Kidney (tissue), 13 donors: ENCODE measurements at regions not wholly inside any gene's neighbourhood (a gene's known extent, or its start where the extent isn't known, plus 50 kb on each side); places are given as distances from the start of the nearest gene placed in this dataset.
"Not testable (repeated sequence)": the region's sequence is repeated elsewhere in the genome, so short reads cannot be mapped to it uniquely, and the experiment has no call there.

ENCODE experiments used
- DNase-seq, 5 donors: peaks; one replicate each; pipeline ENCODE4 v3.0.0-alpha.2; 2013 to 2020
- FAIRE-seq: peaks from 2 replicates; lab custom pipeline; 2012; peaks lifted over from hg19 to GRCh38; lab: Jason Lieb, UNC
- H3K27ac ChIP-seq, 2 donors: one replicate each; pipeline ENCODE4 v1.7.0; 2013; ENCODE audit warnings: low read depth in 2 of 2, low read length in 2 of 2, inconsistent platforms in 1 of 2
- H3K27me3 ChIP-seq: one replicate; pipeline ENCODE4 v1.7.1; 2013; ENCODE audit warnings: low read length, inconsistent platforms; ENCODE audit not compliant: control insufficient read depth, insufficient read depth
- H3K36me3 ChIP-seq, 3 donors: one replicate each; pipeline versions ENCODE4 v1.7.0 to v1.7.1; 2013; ENCODE audit warnings: low read length in 3 of 3, control low read depth in 1 of 3, inconsistent platforms in 1 of 3; ENCODE audit not compliant: insufficient read depth in 3 of 3, control insufficient read depth in 2 of 3
- H3K4me1 ChIP-seq, 3 donors: one replicate each; pipeline versions ENCODE4 v1.7.0 to v1.7.1; 2013; ENCODE audit warnings: low read length in 3 of 3, inconsistent platforms in 1 of 3, low read depth in 1 of 3; ENCODE audit not compliant: control insufficient read depth in 2 of 3, insufficient read depth in 2 of 3
- H3K4me3 ChIP-seq, 3 donors: one replicate each; pipeline versions ENCODE4 v1.7.0 to v1.8.1; 2013; ENCODE audit warnings: low read length in 3 of 3, control low read depth in 1 of 3, inconsistent platforms in 1 of 3
- H3K9ac ChIP-seq, 3 donors: one replicate each; pipeline versions ENCODE4 v1.7.0 to v1.7.1; 2013; ENCODE audit warnings: low read length in 3 of 3, control low read depth in 1 of 3, inconsistent platforms in 1 of 3
- H3K9me3 ChIP-seq, 3 donors: one replicate each; pipeline versions ENCODE4 v1.7.0 to v1.7.1; 2013; ENCODE audit warnings: low read length in 3 of 3, control low read depth in 1 of 3, inconsistent platforms in 1 of 3; ENCODE audit not compliant: control insufficient read depth in 2 of 3, insufficient read depth in 1 of 3
- CTCF ChIP-seq: IDR thresholded peaks from 3 replicates; pipeline ENCODE4 v1.5.1; 2012; ENCODE audit warnings: mild to moderate bottlenecking, moderate library complexity, borderline replicate concordance; ENCODE audit not compliant: insufficient read depth; ENCODE audit errors: extremely low read depth
- intact Hi-C: fragments of 100-400 bp; cut with DNase I; formaldehyde crosslinking; loops from one replicate; pipeline ENCODE4 v1.11.1; 2022
- donor health status: control.
- donor health status: control.
- donor health status: control.
- donor health status: control.
- donor health status: control.
- donor health status: DM: yes; HTN: yes; CAD: no.
- donor health status: Normal renal cell carcinoma (clear cell type).

- Histone ChIP-seq H3K4me3 (no peak overlapping the region), H3K27me3 (no peaks in the 10 kb centered on the region), H3K9ac (no peak overlapping the region), H3K4me1 (no peaks in the 10 kb centered on the region), H3K36me3 (peaks cover 0 to 2% (median 0%) of the 10 kb centered on the region in 3 donors), H3K9me3 (no peaks in the 10 kb centered on the region), H3K27ac (no peak overlapping the region)
- FAIRE-seq = no peak
- no peak for DNase-seq
- no peak for TF ChIP-seq CTCF
- intact Hi-C loops = no loop called here
Measured at GRCh38 chr2:189236066-189236465, 56.5 kb upstream of the COL5A2 start.

DNA sequence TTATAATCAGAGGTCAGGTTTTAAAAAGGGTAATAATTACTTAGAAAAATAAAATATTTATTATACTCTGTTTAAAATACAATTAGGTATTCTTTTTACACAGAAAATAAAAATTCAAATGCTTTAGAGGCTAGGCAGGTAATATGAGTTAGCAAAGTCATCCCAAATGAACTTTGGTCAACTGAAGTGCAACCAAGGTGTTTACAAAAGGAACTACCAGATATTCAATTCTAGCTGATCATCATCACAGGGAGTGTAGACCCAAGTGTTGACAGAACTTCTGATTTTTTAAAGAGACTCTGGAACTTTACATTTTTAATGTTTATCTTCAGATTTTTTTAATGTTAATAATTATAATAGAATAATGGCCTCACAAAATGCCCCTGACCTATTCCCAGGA lies 59.3 kb upstream of the COL5A2 start:
- no peak for TF ChIP-seq CTCF
- intact Hi-C loops = no loop called here
- H3K4me3 ChIP-seq = no peak overlapping the region
- FAIRE-seq (no peak), DNase-seq (no peak)
- no peak overlapping the region for H3K9ac ChIP-seq
- peaks cover 0 to 2% (median 0%) of the 10 kb centered on the region in 3 donors for H3K36me3 ChIP-seq
- H3K9me3 ChIP-seq = no peaks in the 10 kb centered on the region
- no peaks in the 10 kb centered on the region for H3K27me3 ChIP-seq
- H3K4me1 ChIP-seq = no peaks in the 10 kb centered on the region
- H3K27ac ChIP-seq = no peak overlapping the region

DNA sequence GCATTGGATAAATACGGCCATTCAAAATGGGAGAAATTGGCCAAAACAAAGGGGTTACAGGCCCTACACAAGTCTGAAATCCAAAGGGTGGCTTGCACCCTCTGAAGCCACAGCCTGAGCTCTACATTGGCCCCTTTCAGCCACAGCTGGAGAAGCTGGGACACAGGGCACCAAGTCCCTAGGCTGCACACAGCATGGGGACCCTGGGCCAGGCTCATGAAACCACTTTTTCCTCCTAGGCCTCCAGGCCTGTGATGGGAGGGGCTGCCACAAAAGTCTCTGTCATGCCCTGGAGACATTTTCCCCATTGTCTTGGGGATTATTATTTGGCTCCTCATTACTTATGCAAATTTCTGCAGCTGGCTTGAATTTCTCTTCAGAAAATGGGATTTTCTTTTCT lies 64.3 kb upstream of the COL5A2 start:
- DNase-seq, FAIRE-seq, H3K27ac ChIP-seq, H3K36me3 ChIP-seq, H3K9me3 ChIP-seq, H3K9ac ChIP-seq, H3K4me1 ChIP-seq, H3K4me3 ChIP-seq, H3K27me3 ChIP-seq, intact Hi-C loops: not testable (repeated sequence)

DNA sequence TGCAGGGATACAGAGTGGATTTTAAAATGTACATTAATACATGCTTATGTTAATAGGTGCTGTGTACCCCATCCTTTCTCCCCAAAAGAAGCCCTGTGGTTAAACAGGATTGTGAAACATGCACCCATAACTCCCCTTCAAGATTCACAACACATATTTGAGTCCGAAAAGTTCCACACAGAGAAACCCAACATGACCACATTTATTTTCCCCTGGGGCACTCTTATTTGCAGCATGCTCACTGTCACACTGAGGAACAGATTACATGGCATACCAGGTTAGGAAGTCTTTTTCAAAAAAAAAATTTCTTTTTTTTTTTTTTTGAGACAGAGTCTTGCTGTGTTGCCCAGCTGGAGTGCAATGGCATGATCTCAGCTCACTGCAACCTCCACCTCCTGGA lies 67.7 kb upstream of the COL5A2 start:
- TF ChIP-seq CTCF = no peak
- DNase-seq (no peak), FAIRE-seq (no peak)
- Histone ChIP-seq H3K9ac (no peak overlapping the region), H3K4me1 (no peaks in the 10 kb centered on the region), H3K27ac (no peak overlapping the region), H3K27me3 (no peaks in the 10 kb centered on the region), H3K36me3 (no peaks in the 10 kb centered on the region), H3K9me3 (no peaks in the 10 kb centered on the region), H3K4me3 (no peak overlapping the region)
- intact Hi-C loops = no loop called here
